ENCODE measurements at regions not wholly inside any gene's neighbourhood (a gene's known extent, or its start where the extent isn't known, plus 50 kb on each side); places are given as distances from the start of the nearest gene placed in this dataset.

- TF ChIP-seq CTCF (IDR thresholded peaks at IDR 0.05; ENCODE audit: poor library complexity) (no peak), EZH2 (IDR thresholded peaks at IDR 0.05; ENCODE audit: borderline replicate concordance) (no peak), EZH2phosphoT487 (IDR thresholded peaks at IDR 0.05; ENCODE audit: low read depth, severe bottlenecking, unreplicated experiment) (no peak)
These were observed 424.3 kb downstream of the GRXCR1 start for GRCh38 chr4:43316813-43317212.
